B cell (primary cell): ENCODE measurements at regions not wholly inside any gene's neighbourhood (a gene's known extent, or its start where the extent isn't known, plus 50 kb on each side); places are given as distances from the start of the nearest gene placed in this dataset.

Source experiments
- ATAC-seq: fragments of 200-7000 bp; cut with Tn5 transposase; one replicate; pipeline ENCODE4 v1.10.0; 2021; ENCODE audit warnings: low read depth, mild to moderate bottlenecking, moderate number of reproducible peaks, moderate library complexity
- CTCF ChIA-PET: fragments of 350-600 bp; sonication (Branson Sonifier 250); formaldehyde crosslinking; loops from one replicate; lab custom pipeline; 2021; ENCODE audit warnings: antibody characterized with exemption, inconsistent platforms; lab: Charles Lee
- POLR2A ChIA-PET: fragments of 350-600 bp; sonication (Branson Sonifier 250); formaldehyde crosslinking; loops from one replicate; lab custom pipeline; 2021; ENCODE audit warnings: antibody characterized with exemption; lab: Charles Lee
- DNase-seq: peaks from one replicate; pipeline ENCODE4 v3.0.0; 2013
- H2AFZ ChIP-seq: 2 replicates; pipeline ENCODE4 v1.6.1; 2012; ENCODE audit warnings: mild to moderate bottlenecking, low read depth, low read length; ENCODE audit not compliant: insufficient read depth, poor library complexity, severe bottlenecking
- H3K27ac ChIP-seq, 2 donors: 1 replicate in 1 of 2; 2 replicates in 1 of 2; pipeline ENCODE4 v1.5.1; 2012 to 2013; ENCODE audit warnings: low read length in 2 of 2, mild to moderate bottlenecking in 2 of 2, moderate library complexity in 1 of 2
- H3K27me3 ChIP-seq, 4 experiments: fragments of 200-600 bp in 1 of 4; sonication (generic) in 1 of 4; replicated peaks in 1 of 4; 1 replicate in 2 of 4; 2 replicates in 2 of 4; pipeline versions ENCODE4 v1.6.1 to v1.7.0; 2013 to 2016; ENCODE audit warnings: low read length in 3 of 4, mild to moderate bottlenecking in 2 of 4, mixed read lengths in 1 of 4, moderate library complexity in 1 of 4; ENCODE audit not compliant: insufficient read depth in 4 of 4, control insufficient read depth in 3 of 4; ENCODE audit errors: control extremely low read depth in 1 of 4
- H3K36me3 ChIP-seq, 2 experiments: replicated peaks in 1 of 2; 1 replicate in 1 of 2; 2 replicates in 1 of 2; pipeline versions ENCODE4 v1.6.1 to v1.7.1; 2013; ENCODE audit warnings: low read length in 1 of 2; ENCODE audit not compliant: insufficient read depth in 2 of 2, control insufficient read depth in 1 of 2; ENCODE audit errors: control extremely low read depth in 1 of 2, extremely low read depth in 1 of 2
- H3K4me1 ChIP-seq, 2 donors: fragments of 200-600 bp in 1 of 2; sonication (generic) in 1 of 2; 1 replicate in 1 of 2; 2 replicates in 1 of 2; pipeline versions ENCODE4 v1.5.1 to v1.6.1; 2013 to 2017; ENCODE audit warnings: low read length in 2 of 2; ENCODE audit not compliant: control insufficient read depth in 2 of 2, insufficient read depth in 2 of 2
- H3K4me2 ChIP-seq: replicated peaks from 2 replicates; pipeline ENCODE3; 2012; ENCODE audit warnings: mild to moderate bottlenecking, low read depth, low read length; ENCODE audit not compliant: poor library complexity, severe bottlenecking
- H3K4me3 ChIP-seq, 5 experiments: fragments of 200-600 bp in 1 of 5; sonication (generic) in 1 of 5; 1 replicate in 3 of 5; 2 replicates in 2 of 5; pipeline versions ENCODE4 v1.5.1 to v1.7.0; 2011 to 2016; ENCODE audit warnings: low read length in 4 of 5, mild to moderate bottlenecking in 4 of 5, low read depth in 2 of 5, control low read depth in 1 of 5, moderate library complexity in 1 of 5; ENCODE audit not compliant: insufficient read depth in 1 of 5; ENCODE audit errors: control extremely low read depth in 1 of 5, extremely low read depth in 1 of 5
- H3K79me2 ChIP-seq: fragments of 200-600 bp; sonication (generic); one replicate; pipeline ENCODE4 v1.6.0; 2016; ENCODE audit warnings: low read length; ENCODE audit not compliant: control insufficient read depth, insufficient read depth
- H3K9ac ChIP-seq: fragments of 200-600 bp; sonication (generic); 2 replicates; pipeline ENCODE4 v1.6.1; 2017; ENCODE audit warnings: mild to moderate bottlenecking, low read length, moderate library complexity
- H3K9me3 ChIP-seq, 3 donors: one replicate each; pipeline versions ENCODE4 v1.6.1 to v1.7.1; 2013; ENCODE audit warnings: low read length in 2 of 3; ENCODE audit not compliant: control insufficient read depth in 2 of 3, insufficient read depth in 1 of 3; ENCODE audit errors: control extremely low read depth in 1 of 3
- H4K20me1 ChIP-seq: 2 replicates; pipeline ENCODE4 v1.6.0; 2012; ENCODE audit warnings: mild to moderate bottlenecking, low read length; ENCODE audit not compliant: insufficient read depth, control insufficient read depth, poor library complexity, severe bottlenecking
- H3K27ac Mint-ChIP-seq: one replicate; pipeline ENCODE4 v1.8.0; 2021; ENCODE audit warnings: mixed read lengths
- H3K27me3 Mint-ChIP-seq: one replicate; pipeline ENCODE4 v1.8.0; 2021; ENCODE audit warnings: mixed read lengths
- H3K4me1 Mint-ChIP-seq: one replicate; pipeline ENCODE4 v1.8.0; 2021; ENCODE audit warnings: mixed read lengths
- H3K4me3 Mint-ChIP-seq: one replicate; pipeline ENCODE4 v1.8.0; 2021; ENCODE audit warnings: mixed read lengths
- H3K9me3 Mint-ChIP-seq: one replicate; pipeline ENCODE4 v1.8.0; 2022; ENCODE audit warnings: mixed read lengths; ENCODE audit not compliant: insufficient read depth
- EZH2 ChIP-seq: IDR thresholded peaks from 2 replicates; pipeline ENCODE4 v1.6.1; 2012; ENCODE audit warnings: borderline replicate concordance, low read depth, mild to moderate bottlenecking, moderate library complexity, low read length; ENCODE audit not compliant: insufficient read depth, poor library complexity, severe bottlenecking
- WGBS: methylation state at CpG from one replicate; pipeline ENCODE4 v1.1.5; 2013; ENCODE audit warnings: missing lambda C conversion rate; ENCODE audit not compliant: insufficient coverage; 5-methylcytosine and 5-hydroxymethylcytosine counted together
- intact Hi-C: fragments of 100-400 bp; cut with micrococcal nuclease; formaldehyde crosslinking; loops from one replicate; pipeline ENCODE4 v1.10.0; 2022
- TF ChIP-seq, protein P1 (sequence below): fragments of 200-600 bp; IDR thresholded peaks from one replicate; pipeline ENCODE4 v1.8.0; 2022; ENCODE audit warnings: antibody characterized with exemption, mild to moderate bottlenecking

DNA sequence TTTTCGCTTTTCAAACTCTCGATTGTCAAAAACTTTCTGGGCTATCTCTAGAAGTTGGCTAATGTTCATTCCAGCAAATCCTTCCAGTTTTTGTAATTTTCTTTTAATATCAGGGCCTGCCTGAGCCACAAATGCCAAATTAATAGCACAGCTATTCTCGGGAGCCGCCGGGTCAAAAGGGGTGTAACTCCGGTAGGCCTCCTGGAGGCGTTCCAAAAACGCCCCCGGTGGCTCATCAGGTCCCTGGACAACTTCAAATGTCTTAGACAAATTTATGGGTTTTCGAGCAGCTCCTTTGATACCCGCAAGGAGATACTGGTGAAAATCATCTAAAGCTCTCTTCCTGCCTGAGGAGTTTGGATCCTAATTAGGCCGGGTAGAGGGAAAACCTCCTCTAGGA, 117.9 kb upstream of the PZP start:
- DNase-seq: no peak
- Mint-ChIP-seq H3K4me1 (peaks cover 4% of the 10 kb centered on the region), H3K4me3 (no peak overlapping the region), H3K27me3 (no peaks in the 10 kb centered on the region), H3K27ac (no peak overlapping the region), H3K9me3 (no peaks in the 10 kb centered on the region)
- H3K27me3 ChIP-seq: peaks cover 0 to 6% (median 0%) of the 10 kb centered on the region in 4 experiments
- no peak for ATAC-seq
- POLR2A ChIA-PET: no interaction called here
- H4K20me1 ChIP-seq: no peaks in the 10 kb centered on the region
- H3K9me3 ChIP-seq: no peaks in the 10 kb centered on the region
- H2AFZ ChIP-seq: no peak overlapping the region
- intact Hi-C loops: no loop called here
- 97% methylated on average over 9 of the region's 12 CpGs for whole genome bisulfite sequencing
- H3K4me2 ChIP-seq: no peak overlapping the region
- no peak overlapping the region for H3K4me3 ChIP-seq
- H3K79me2 ChIP-seq: no peaks in the 10 kb centered on the region
- no peak overlapping the region for H3K27ac ChIP-seq
- H3K9ac ChIP-seq: no peak overlapping the region
- CTCF ChIA-PET: interaction anchor here (1.3 kb wide), 1 partner anchor 25 kb away, joined by 3 read pairs; no protein-coding TSS in a partner anchor
- TF ChIP-seq, protein P1, sequence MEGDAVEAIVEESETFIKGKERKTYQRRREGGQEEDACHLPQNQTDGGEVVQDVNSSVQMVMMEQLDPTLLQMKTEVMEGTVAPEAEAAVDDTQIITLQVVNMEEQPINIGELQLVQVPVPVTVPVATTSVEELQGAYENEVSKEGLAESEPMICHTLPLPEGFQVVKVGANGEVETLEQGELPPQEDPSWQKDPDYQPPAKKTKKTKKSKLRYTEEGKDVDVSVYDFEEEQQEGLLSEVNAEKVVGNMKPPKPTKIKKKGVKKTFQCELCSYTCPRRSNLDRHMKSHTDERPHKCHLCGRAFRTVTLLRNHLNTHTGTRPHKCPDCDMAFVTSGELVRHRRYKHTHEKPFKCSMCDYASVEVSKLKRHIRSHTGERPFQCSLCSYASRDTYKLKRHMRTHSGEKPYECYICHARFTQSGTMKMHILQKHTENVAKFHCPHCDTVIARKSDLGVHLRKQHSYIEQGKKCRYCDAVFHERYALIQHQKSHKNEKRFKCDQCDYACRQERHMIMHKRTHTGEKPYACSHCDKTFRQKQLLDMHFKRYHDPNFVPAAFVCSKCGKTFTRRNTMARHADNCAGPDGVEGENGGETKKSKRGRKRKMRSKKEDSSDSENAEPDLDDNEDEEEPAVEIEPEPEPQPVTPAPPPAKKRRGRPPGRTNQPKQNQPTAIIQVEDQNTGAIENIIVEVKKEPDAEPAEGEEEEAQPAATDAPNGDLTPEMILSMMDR: no peak
- TF ChIP-seq EZH2: no peak
- H3K4me1 ChIP-seq: peaks cover 0 to 5% of the 10 kb centered on the region in 2 donors
- H3K36me3 ChIP-seq: no peaks in the 10 kb centered on the region

DNA sequence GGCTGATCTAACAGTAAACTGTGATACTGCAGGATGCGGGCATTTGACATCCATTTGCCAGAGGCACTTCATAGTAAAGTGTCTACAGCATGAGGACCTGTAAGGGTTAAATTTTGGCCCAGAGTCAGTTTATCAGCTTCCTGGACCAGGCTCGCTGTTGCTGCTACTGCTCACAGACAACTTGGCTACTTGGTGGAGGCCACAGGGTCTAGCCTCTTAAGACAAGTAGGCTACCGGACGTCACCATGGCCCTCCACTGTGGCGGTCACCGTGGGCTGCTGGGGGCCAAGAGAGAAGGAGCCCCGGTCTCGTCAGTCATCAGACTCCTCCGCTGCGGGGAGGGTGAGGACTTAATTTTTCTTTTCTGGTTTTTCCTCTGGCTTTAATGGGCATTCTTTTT, 117.3 kb upstream of the PZP start:
- no peak overlapping the region for H3K4me3 Mint-ChIP-seq
- CTCF ChIA-PET: interaction anchor here (1.3 kb wide), 1 partner anchor 25 kb away, joined by 3 read pairs; no protein-coding TSS in a partner anchor
- intact Hi-C loops: no loop called here
- POLR2A ChIA-PET: no interaction called here
- Histone ChIP-seq H3K4me2 (no peak overlapping the region), H3K4me3 (no peak overlapping the region), H3K36me3 (no peaks in the 10 kb centered on the region), H4K20me1 (no peaks in the 10 kb centered on the region), H3K9me3 (no peaks in the 10 kb centered on the region), H3K79me2 (no peaks in the 10 kb centered on the region), H2AFZ (no peak overlapping the region), H3K27ac (no peak overlapping the region), H3K4me1 (peaks cover 0 to 6% of the 10 kb centered on the region in 2 donors), H3K9ac (no peak overlapping the region), H3K27me3 (peaks cover 0 to 6% (median 0%) of the 10 kb centered on the region in 4 experiments)
- ATAC-seq (no peak), DNase-seq (no peak)
- no peak overlapping the region for H3K27ac Mint-ChIP-seq
- TF ChIP-seq EZH2: no peak
- TF ChIP-seq, protein P1: no peak
- H3K4me1 Mint-ChIP-seq: peaks cover 4% of the 10 kb centered on the region
- 100% methylated on average over 8 of the region's 10 CpGs for WGBS
- no peaks in the 10 kb centered on the region for H3K27me3 Mint-ChIP-seq
- no peaks in the 10 kb centered on the region for H3K9me3 Mint-ChIP-seq
